Esophagus squamous epithelium (tissue), 5 donors: ENCODE measurements at regions not wholly inside any gene's neighbourhood (a gene's known extent, or its start where the extent isn't known, plus 50 kb on each side); places are given as distances from the start of the nearest gene placed in this dataset.

Source experiments
- DNase-seq: peaks from one replicate; lab custom pipeline; 2025; lab: John Stamatoyannopoulos, UW
- H3K27ac ChIP-seq, 4 donors: fragments of 200-600 bp; sonication (generic); one replicate each; pipeline ENCODE4 v1.5.1; 2016 to 2019; ENCODE audit warnings: mild to moderate bottlenecking in 1 of 4
- H3K27me3 ChIP-seq, 4 donors: fragments of 200-600 bp; sonication (generic); 1 replicate in 3 of 4; 2 replicates in 1 of 4; pipeline versions ENCODE4 v1.5.1 to v1.6.0; 2017 to 2021; ENCODE audit warnings: antibody characterized with exemption in 1 of 4
- H3K36me3 ChIP-seq, 3 donors: fragments of 200-600 bp; sonication (generic); one replicate each; pipeline ENCODE4 v1.5.1; 2016 to 2019
- H3K4me1 ChIP-seq, 3 donors: fragments of 200-600 bp; sonication (generic); one replicate each; pipeline ENCODE4 v1.5.1; 2017 to 2019
- H3K4me3 ChIP-seq, 4 donors: fragments of 200-600 bp; sonication (generic); 1 replicate in 3 of 4; 2 replicates in 1 of 4; pipeline ENCODE4 v1.5.1; 2016 to 2019; ENCODE audit warnings: mild to moderate bottlenecking in 2 of 4, moderate library complexity in 1 of 4
- H3K9me3 ChIP-seq, 3 donors: fragments of 200-600 bp; sonication (generic); one replicate each; pipeline ENCODE4 v1.5.1; 2016 to 2019
- POLR2A ChIP-seq, 4 donors: fragments of 450-650 bp; IDR thresholded peaks; one replicate each; pipeline ENCODE4 v1.6.1; 2017; ENCODE audit warnings: antibody characterized with exemption in 4 of 4, mild to moderate bottlenecking in 4 of 4, moderate library complexity in 3 of 4
- WGBS, 2 donors: methylation state at CpG; one replicate each; pipeline ENCODE4 v1.1.5; 2018; 5-methylcytosine and 5-hydroxymethylcytosine counted together
- intact Hi-C: fragments of 100-400 bp; cut with DNase I; formaldehyde crosslinking; loops from one replicate; pipeline ENCODE4 v1.15.0; 2022
- TF ChIP-seq, protein P1 (sequence below), 6 experiments: fragments of 450-650 bp in 4 of 6; fragments of 200-600 bp in 2 of 6; sonication (generic) in 2 of 6; IDR thresholded peaks; one replicate each; pipeline ENCODE4 v1.5.1; 2016 to 2019; ENCODE audit warnings: antibody characterized with exemption in 6 of 6, mild to moderate bottlenecking in 4 of 6, moderate library complexity in 4 of 6
- donor health status: DM: yes; HTN: yes; CAD: no.

DNA sequence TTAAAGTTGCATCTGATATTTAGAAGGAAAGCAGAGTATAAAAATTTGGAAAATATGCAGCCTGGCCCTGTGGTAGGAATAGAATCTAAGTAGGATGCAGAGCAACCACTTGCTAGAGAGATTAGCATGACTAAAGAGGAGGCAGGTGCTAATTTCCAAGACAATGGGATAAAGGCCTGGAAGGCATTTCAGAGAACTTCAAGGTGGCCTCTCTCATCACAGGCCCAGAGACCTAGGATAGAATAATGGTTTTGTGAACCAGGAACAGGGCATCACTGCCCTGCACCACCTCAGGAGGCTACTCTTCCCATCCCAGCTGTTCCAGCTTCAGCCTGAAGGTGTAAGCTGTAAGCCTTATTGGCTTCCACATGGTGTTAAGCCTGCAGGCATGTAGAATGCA, 621.7 kb upstream of the HS3ST1 start:
- H3K27me3 ChIP-seq: no peaks in the 10 kb centered on the region
- intact Hi-C loops: no loop called here
- H3K9me3 ChIP-seq: no peaks in the 10 kb centered on the region
- no peak for TF ChIP-seq POLR2A (IDR thresholded peaks at IDR 0.05)
- TF ChIP-seq, protein P1, sequence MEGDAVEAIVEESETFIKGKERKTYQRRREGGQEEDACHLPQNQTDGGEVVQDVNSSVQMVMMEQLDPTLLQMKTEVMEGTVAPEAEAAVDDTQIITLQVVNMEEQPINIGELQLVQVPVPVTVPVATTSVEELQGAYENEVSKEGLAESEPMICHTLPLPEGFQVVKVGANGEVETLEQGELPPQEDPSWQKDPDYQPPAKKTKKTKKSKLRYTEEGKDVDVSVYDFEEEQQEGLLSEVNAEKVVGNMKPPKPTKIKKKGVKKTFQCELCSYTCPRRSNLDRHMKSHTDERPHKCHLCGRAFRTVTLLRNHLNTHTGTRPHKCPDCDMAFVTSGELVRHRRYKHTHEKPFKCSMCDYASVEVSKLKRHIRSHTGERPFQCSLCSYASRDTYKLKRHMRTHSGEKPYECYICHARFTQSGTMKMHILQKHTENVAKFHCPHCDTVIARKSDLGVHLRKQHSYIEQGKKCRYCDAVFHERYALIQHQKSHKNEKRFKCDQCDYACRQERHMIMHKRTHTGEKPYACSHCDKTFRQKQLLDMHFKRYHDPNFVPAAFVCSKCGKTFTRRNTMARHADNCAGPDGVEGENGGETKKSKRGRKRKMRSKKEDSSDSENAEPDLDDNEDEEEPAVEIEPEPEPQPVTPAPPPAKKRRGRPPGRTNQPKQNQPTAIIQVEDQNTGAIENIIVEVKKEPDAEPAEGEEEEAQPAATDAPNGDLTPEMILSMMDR (IDR thresholded peaks at IDR 0.05): no peak
- no peak overlapping the region for H3K27ac ChIP-seq
- no peak for DNase-seq
- H3K4me3 ChIP-seq: no peak overlapping the region
- H3K36me3 ChIP-seq: no peaks in the 10 kb centered on the region
- H3K4me1 ChIP-seq: no peaks in the 10 kb centered on the region

DNA sequence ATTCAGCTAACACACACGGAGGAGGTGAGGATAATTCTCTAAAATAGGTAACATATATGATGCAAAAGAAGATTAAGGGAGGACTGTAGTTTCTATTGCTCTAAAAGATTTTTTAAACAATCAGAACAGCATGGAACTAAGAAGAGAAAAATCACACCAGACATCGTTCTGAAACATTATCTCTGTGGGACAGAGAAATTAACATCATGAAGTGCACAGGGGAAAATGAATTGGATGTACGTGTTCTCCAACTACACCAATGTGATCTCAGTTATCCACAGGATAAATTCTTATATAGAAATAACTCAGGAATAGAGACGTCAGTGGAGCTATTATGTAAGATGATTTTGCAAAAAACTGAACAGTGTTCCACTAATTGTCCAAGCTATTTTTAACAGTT, 614.1 kb upstream of the HS3ST1 start:
- intact Hi-C loops: no loop called here
- no peak overlapping the region for H3K27ac ChIP-seq
- H3K9me3 ChIP-seq: peaks cover 0 to 14% (median 0%) of the 10 kb centered on the region in 3 donors
- H3K4me3 ChIP-seq: no peak overlapping the region
- H3K4me1 ChIP-seq: no peaks in the 10 kb centered on the region
- H3K36me3 ChIP-seq: no peaks in the 10 kb centered on the region
- TF ChIP-seq, protein P1 (IDR thresholded peaks at IDR 0.05): no peak
- WGBS, 2 donors: 74 to 85% methylated on average over 4 of the region's 4 CpGs
- H3K27me3 ChIP-seq: no peaks in the 10 kb centered on the region
- no peak for DNase-seq

DNA sequence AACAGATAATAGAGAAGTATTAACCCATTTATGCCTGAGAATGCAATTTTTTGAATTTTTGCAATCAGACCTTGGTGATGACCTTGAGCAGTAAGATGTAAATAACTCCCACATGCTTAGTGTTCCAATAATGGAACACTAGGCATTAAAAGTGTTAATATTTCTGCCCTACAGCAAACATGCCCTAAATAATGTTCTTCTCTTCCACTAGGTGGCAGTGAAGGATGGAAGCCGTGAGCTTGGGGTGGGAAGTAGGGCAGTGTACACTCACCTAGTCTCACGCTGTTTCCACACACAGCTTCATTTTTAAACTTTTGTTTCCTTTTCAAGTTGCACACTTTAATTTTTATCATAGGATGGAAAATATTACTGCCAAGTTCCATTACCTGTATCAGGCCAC, 613.1 kb upstream of the HS3ST1 start:
- TF ChIP-seq POLR2A (IDR thresholded peaks at IDR 0.05): no peak
- TF ChIP-seq, protein P1 (IDR thresholded peaks at IDR 0.05): no peak
- intact Hi-C loops: no loop called here
- no peaks in the 10 kb centered on the region for H3K27me3 ChIP-seq
- peaks cover 0 to 14% (median 0%) of the 10 kb centered on the region in 3 donors for H3K9me3 ChIP-seq
- no peaks in the 10 kb centered on the region for H3K4me1 ChIP-seq
- H3K27ac ChIP-seq: no peak overlapping the region
- H3K36me3 ChIP-seq: no peaks in the 10 kb centered on the region
- DNase-seq: no peak
- H3K4me3 ChIP-seq: no peak overlapping the region
- 52 to 55% methylated on average over 2 of the region's 2 CpGs for WGBS, 2 donors

DNA sequence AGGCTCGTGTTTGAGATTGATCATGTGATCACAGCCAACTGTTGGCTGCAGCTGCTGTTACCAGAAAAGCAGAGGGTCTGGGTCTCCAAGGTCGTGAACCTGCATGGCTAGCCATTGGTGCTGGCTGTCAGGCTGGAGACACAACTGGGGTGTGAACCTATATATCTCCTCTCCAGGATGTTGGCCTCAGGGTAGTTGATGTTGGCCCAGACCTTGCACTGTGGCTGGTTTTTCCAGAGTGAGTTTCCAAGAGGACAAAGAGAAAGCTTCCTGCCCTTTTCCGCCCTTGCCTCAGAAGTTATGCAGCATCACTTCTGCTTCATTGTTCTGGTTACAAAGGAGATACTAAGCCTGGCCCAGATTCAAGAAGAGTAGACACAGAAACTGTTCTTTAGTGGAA, 607.8 kb upstream of the HS3ST1 start:
- peaks cover 0 to 14% (median 0%) of the 10 kb centered on the region in 3 donors for H3K9me3 ChIP-seq
- WGBS, 2 donors: 58 to 66% methylated on average over 3 of the region's 3 CpGs
- H3K4me1 ChIP-seq: no peaks in the 10 kb centered on the region
- no peak overlapping the region for H3K27ac ChIP-seq
- H3K27me3 ChIP-seq: no peaks in the 10 kb centered on the region
- H3K36me3 ChIP-seq: no peaks in the 10 kb centered on the region
- TF ChIP-seq, protein P1 (IDR thresholded peaks at IDR 0.05): no peak
- TF ChIP-seq POLR2A (IDR thresholded peaks at IDR 0.05): no peak
- no peak for DNase-seq
- H3K4me3 ChIP-seq: no peak overlapping the region
- intact Hi-C loops: no loop called here

DNA sequence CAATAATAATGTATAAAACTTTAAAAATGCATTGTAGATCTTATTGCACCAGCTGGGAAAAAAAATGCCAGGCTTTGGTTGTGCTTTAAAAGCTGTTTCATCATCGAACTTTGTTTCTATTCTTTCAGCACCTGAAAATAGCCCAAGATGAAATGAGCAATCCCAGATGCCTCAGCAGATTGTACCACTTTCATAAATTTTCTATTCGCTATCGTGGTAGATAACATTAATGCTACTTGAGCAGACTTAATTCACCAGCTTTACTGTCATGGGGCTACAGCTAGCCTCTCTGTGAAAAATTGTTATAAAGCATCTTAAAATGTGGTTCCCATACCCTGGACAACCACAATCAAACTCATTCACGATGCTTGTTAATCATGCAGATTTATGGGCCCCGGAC, 599.6 kb upstream of the HS3ST1 start:
- no peaks in the 10 kb centered on the region for H3K4me1 ChIP-seq
- H3K4me3 ChIP-seq: no peak overlapping the region
- TF ChIP-seq POLR2A (IDR thresholded peaks at IDR 0.05): no peak
- TF ChIP-seq, protein P1 (IDR thresholded peaks at IDR 0.05): no peak
- intact Hi-C loops: no loop called here
- no peak for DNase-seq
- no peak overlapping the region for H3K27ac ChIP-seq
- H3K9me3 ChIP-seq: peaks cover 0 to 5% (median 0%) of the 10 kb centered on the region in 3 donors
- 76 to 84% methylated on average over 5 of the region's 5 CpGs for WGBS, 2 donors
- H3K36me3 ChIP-seq: no peaks in the 10 kb centered on the region
- H3K27me3 ChIP-seq: no peaks in the 10 kb centered on the region
